G401 (cell line): ENCODE measurements at regions not wholly inside any gene's neighbourhood (a gene's known extent, or its start where the extent isn't known, plus 50 kb on each side); places are given as distances from the start of the nearest gene placed in this dataset.

Experiments used
- DNase-seq: peaks from one replicate; pipeline ENCODE4 v3.0.0-alpha.2; 2015; ENCODE audit warnings: low spot score
- in situ Hi-C: cut with HindIII; loops from 2 replicates; pipeline ENCODE4 v1.10.0; 2016; ENCODE audit warnings: low sequenced_read_pairs, mixed read lengths

DNA sequence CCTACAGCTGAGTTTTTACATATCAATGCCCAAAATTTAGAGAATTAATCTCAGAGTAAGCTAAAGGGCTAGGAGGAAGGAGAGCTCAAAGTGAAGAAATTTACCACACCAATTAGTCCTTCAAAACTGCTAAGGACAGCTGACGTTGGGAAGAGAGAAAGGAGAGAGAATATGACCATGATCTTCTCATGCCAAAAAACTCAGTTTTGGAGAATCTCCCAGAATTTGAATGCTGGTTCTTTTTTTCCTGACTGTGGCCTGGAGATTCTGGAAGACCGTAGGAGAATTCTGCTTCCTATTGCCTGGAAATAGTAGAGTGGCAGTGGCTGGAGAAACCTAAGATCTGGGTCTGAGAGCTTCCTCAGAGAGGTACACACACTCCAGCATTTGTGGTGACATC lies 834.4 kb upstream of the SLIT2 start:
- in situ Hi-C loops: no loop called here
- DNase-seq: no peak

GRCh38 chr4:19416146-19416545 lies 835.6 kb upstream of the SLIT2 start:
- in situ Hi-C loops: no loop called here
- no peak for DNase-seq

DNA sequence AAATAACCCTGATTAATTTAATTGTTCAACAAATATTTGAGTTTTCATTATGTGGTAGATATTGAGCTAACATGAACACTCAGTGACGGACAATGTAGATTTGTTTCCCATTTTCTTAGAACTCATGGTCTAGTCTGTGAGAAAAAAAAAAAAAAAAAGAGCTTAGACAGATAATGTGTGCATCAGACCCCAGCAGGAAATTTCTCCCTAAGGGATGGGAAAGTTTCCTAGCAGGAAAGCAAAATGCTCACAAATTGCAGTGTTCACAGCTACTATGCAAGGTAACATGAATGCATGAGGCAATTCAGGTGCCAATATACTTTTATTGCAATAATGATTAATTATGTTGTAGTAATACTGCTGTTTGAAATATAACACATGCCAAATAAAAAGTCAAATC lies 843.2 kb upstream of the SLIT2 start:
- no peak for DNase-seq
- in situ Hi-C loops: no loop called here

GRCh38 chr4:19406789-19407188 lies 844.9 kb upstream of the SLIT2 start:
- DNase-seq: no peak
- in situ Hi-C loops: no loop called here

GRCh38 chr4:19403786-19404370 lies 847.8 kb upstream of the SLIT2 start:
- in situ Hi-C loops: no loop called here
- DNase-seq: no peak

DNA sequence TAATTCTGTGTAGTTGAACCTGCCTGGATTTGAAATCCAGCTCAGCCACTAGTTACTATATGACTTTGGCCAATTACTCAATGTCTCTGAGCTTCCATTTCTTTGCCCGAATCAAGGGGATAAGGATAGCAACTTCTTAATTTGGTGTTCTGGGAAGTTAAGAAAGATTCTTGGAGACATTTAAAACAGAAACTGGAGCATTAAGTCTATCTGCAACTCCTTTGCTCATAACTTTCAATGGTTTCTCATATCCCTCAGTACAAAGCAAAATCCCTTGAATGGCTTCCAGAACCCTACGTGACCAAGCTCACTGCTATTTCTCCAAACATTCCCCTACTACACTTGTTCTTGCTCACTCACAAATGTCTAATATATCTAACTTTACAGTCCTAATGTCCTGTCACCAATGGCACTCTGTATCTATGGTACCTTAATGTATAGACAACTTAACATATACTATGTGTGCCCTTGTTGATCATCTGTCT lies 849.1 kb upstream of the SLIT2 start:
- in situ Hi-C loops: no loop called here

GRCh38 chr4:19401301-19402080 lies 850.2 kb upstream of the SLIT2 start:
- in situ Hi-C loops: no loop called here
- DNase-seq: no peak

More for the DNA sequence above, 849.1 kb upstream of the SLIT2 start:
- DNase-seq: no peak

- no peak for DNase-seq
These were observed 850.9 kb upstream of the SLIT2 start for GRCh38 chr4:19400820-19401219.

GRCh38 chr4:19399001-19399400 lies 852.7 kb upstream of the SLIT2 start:
- DNase-seq: no peak
- in situ Hi-C loops: no loop called here

More at GRCh38 chr4:19400820-19401219, 850.9 kb upstream of the SLIT2 start:
- in situ Hi-C loops: no loop called here

DNA sequence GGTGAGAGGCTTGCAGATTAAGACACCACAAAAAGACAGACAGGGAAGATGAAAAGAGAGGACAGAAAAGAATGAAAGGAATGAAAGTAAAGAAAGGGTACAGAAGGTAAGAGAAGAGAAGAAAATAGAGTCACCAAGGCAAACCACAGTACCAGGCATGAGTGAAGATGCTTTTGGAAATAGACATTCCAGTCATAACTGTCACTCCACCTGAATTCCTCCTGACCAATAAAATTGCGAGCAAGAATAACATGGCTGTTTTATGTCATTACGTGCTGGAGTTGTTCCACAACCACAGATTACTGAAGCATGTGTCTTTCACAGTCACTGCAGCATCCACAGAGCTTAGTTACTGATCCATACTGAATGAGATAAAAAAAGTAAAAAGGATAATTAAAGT lies 864.9 kb upstream of the SLIT2 start:
- no peak for DNase-seq
- in situ Hi-C loops: no loop called here

- in situ Hi-C loops: no loop called here
- no peak for DNase-seq
These were observed 868.5 kb upstream of the SLIT2 start for GRCh38 chr4:19382993-19383756.

DNA sequence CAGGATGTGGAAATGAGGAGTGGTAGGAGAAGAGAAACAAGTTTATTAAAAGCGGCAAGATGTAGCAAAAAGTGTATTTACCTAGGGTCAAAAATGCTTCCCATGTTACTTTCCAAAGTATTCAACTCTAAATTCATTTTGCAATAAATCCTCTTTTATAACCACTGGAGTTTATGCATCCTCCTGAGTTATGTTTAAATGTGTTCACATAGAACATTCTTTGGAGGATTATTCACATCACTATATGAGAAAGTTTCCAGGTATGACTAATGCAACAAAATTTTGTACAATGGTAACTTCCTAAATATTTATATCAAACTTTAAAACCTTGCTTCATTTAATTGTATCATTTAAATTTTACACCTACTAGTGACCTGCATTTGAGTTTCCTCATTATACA lies 870.6 kb upstream of the SLIT2 start:
- in situ Hi-C loops: no loop called here
- no peak for DNase-seq

GRCh38 chr4:19380600-19380999 lies 871.1 kb upstream of the SLIT2 start:
- in situ Hi-C loops: no loop called here
- no peak for DNase-seq

DNA sequence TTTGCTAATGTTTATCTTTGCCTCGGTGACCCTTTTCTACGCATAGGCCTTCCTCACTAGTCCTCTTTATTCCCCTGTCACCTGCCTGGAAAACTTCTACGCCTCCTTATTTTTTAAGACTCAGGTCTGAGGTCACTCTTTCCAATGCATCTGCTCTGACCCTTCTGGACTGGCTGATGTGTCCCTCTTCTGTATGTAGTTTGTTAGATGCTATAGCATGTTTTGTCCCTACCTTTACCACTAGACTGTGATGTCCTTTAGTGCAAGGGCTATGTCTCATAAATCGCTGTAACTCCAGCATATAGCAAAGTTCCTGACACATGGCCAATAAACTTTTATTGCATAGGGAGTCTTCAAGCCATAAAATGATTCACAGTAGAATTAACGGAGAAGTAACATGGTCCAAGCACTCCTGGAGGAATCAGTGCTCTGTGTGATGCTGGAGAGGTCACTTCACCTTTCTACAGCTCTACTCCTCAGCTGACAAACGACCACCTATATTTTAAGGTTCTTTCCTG lies 872.5 kb upstream of the SLIT2 start:
- DNase-seq: no peak
- in situ Hi-C loops: no loop called here

- no peak for DNase-seq
- in situ Hi-C loops: no loop called here
These were observed 875.8 kb upstream of the SLIT2 start for GRCh38 chr4:19375931-19376330.

GRCh38 chr4:19375136-19375804 lies 876.4 kb upstream of the SLIT2 start:
- no peak for DNase-seq
- in situ Hi-C loops: no loop called here

- DNase-seq: no peak
- in situ Hi-C loops: no loop called here
These were observed 879.3 kb upstream of the SLIT2 start for GRCh38 chr4:19372390-19372789.

DNA sequence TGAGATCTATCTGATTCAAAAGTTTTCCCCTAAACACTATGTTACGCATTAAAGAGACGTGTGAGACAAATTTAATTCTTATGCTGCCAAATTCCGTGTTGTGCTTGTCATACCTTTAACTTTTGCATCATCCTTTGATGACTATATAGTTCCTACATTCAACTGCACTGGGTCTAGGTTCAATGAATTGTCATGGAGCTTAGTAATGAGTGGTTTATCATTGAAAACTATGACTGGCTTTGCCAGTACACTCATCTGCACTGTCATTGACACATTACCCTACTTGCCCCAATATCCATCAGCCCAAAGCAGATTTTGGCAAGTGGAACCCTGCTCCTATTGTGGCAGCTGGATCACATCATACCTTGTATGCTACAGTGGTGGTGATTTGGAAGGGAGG lies 882.9 kb upstream of the SLIT2 start:
- DNase-seq: no peak
- in situ Hi-C loops: no loop called here

GRCh38 chr4:19366916-19367315 lies 884.8 kb upstream of the SLIT2 start:
- in situ Hi-C loops: no loop called here
- no peak for DNase-seq
